ENCODE measurements at regions not wholly inside any gene's neighbourhood (a gene's known extent, or its start where the extent isn't known, plus 50 kb on each side); places are given as distances from the start of the nearest gene placed in this dataset.

DNA sequence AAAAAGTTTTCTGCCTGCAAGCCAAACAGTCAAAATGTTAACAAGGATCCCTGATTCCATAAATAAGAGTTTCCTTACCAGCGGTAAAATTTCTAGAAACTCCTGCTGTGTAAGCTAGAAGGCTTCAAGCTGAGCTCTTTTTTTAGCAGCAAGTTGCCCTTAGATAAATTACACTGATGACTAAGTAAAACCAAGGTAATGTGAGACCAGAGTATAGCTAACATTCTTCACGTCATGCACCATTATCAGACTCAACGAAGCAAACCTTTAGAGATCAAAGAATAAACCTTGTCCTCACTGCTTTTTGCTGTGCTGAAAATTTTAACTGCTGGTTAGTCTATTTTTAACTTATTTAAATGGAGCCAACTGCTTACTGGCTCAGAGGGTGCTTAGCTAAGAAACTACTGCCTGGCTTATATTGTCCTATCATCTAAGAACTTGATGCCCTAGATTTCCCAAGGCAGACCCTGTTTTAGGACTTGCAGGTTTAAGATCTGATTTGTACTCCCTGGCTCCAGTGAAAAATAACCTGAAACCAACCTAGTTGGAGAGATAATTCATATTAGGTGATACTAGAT is 900.7 kb downstream of the JRKL start:
- Mint-ChIP-seq H3K4me1 (ENCODE audit: low read depth) (no peaks in the 10 kb centered on the region), H3K4me3 (no peak overlapping the region), H3K27ac (no peak overlapping the region), H3K36me3 (ENCODE audit: low read depth) (no peaks in the 10 kb centered on the region), H3K27me3 (ENCODE audit: insufficient read depth) (no peaks in the 10 kb centered on the region), H3K9me3 (peaks cover 26% of the 10 kb centered on the region)
- no peak for DNase-seq
- TF ChIP-seq, protein P1, sequence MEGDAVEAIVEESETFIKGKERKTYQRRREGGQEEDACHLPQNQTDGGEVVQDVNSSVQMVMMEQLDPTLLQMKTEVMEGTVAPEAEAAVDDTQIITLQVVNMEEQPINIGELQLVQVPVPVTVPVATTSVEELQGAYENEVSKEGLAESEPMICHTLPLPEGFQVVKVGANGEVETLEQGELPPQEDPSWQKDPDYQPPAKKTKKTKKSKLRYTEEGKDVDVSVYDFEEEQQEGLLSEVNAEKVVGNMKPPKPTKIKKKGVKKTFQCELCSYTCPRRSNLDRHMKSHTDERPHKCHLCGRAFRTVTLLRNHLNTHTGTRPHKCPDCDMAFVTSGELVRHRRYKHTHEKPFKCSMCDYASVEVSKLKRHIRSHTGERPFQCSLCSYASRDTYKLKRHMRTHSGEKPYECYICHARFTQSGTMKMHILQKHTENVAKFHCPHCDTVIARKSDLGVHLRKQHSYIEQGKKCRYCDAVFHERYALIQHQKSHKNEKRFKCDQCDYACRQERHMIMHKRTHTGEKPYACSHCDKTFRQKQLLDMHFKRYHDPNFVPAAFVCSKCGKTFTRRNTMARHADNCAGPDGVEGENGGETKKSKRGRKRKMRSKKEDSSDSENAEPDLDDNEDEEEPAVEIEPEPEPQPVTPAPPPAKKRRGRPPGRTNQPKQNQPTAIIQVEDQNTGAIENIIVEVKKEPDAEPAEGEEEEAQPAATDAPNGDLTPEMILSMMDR (IDR thresholded peaks at IDR 0.05): no peak

DNA sequence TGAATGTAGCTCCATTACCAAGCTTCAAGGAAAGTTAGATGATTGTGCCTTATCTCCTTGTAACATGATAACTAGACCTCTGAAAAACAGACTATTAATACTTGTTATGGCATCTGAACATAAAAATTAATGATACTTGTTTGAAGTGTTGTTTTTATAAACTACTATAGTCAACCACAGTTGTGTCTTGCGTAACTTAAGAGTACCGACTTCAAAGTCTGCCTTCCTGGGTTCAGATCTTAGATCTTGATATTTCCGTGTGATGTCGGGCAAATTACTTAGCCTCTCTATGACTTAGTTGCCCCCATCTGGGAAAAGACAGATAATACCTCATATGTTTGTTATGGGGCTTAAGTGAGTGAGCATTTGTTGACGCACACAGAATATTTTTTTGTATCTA is 906.5 kb downstream of the JRKL start:
- Mint-ChIP-seq H3K27ac (no peak overlapping the region), H3K4me3 (no peak overlapping the region), H3K4me1 (ENCODE audit: low read depth) (no peaks in the 10 kb centered on the region), H3K9me3 (peaks cover 12% of the 10 kb centered on the region), H3K27me3 (ENCODE audit: insufficient read depth) (no peaks in the 10 kb centered on the region), H3K36me3 (ENCODE audit: low read depth) (no peaks in the 10 kb centered on the region)
- DNase-seq: no peak
- TF ChIP-seq, protein P1 (IDR thresholded peaks at IDR 0.05): no peak

DNA sequence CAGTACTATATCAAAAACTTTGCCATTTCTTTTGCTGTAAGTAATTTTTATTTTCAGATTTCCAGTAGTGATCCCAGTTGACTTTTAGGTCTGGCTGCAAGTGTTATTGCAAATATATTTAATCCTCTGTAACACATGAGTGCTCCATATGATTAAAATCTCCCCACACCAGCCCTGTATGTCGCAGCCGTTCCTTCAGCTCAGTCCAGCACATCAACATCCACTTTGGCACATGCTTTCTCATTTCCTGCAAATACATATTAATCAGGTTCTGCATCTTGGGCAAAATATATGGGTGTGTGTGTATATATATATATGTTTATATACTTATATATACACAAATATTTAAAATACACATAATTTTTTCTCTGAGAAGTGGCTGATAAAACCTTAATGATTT is 919.5 kb downstream of the JRKL start:
- DNase-seq: no peak
- Mint-ChIP-seq H3K9me3 (peaks cover 17% of the 10 kb centered on the region), H3K27ac (no peak overlapping the region), H3K27me3 (ENCODE audit: insufficient read depth) (no peaks in the 10 kb centered on the region), H3K4me3 (no peak overlapping the region), H3K36me3 (ENCODE audit: low read depth) (no peaks in the 10 kb centered on the region), H3K4me1 (ENCODE audit: low read depth) (no peaks in the 10 kb centered on the region)
- TF ChIP-seq, protein P1 (IDR thresholded peaks at IDR 0.05): no peak

DNA sequence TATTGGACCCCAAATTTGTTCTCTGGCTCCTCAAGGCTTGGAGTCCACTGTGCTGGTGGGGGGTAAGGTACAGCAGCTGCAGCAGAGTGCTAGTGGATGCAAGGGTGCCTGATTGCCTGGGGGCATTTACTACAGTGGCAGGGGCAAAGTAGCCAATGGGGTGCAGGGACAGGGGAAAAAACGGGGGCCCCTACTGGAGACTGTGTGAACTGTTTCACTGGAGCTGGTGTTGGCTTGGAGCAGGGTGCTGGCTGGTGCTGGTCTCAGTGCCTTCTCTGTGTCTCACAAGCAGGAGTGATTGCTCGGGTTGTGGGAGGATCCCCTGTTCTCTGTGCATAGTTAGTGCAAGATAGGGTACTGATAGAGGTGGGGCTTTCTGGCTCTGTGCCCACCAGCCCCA is 935.9 kb downstream of the JRKL start:
- Mint-ChIP-seq H3K4me3 (no peak overlapping the region), H3K4me1 (ENCODE audit: low read depth) (no peaks in the 10 kb centered on the region), H3K27me3 (ENCODE audit: insufficient read depth) (peaks cover 1% of the 10 kb centered on the region; the same call in 1 of the 2 replicates), H3K27ac (no peak overlapping the region), H3K9me3 (peaks cover 14% of the 10 kb centered on the region), H3K36me3 (ENCODE audit: low read depth) (no peaks in the 10 kb centered on the region)
- TF ChIP-seq, protein P1 (IDR thresholded peaks at IDR 0.05): no peak
- DNase-seq: no peak

DNA sequence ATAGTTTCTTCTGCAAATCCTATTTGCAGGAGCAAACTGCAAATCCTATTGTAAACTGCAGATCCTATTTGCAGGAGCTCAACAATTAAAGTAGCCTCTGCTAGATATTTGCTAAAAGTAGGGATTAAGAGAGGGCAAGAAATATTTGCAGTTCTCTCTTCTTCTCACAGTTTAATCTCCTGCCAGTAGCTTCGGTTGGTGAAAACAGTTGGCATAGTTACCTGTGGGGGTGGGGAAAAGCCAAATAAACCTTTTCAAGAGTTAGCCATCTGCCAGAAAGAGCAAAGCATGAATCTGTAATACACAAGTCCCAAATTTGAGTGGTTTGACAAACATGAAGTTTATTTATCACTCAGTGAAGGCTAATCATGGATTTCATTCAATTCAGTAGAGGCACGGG is 942.5 kb downstream of the JRKL start:
- H3K9me3 Mint-ChIP-seq: peaks cover 21% of the 10 kb centered on the region
- no peak for DNase-seq
- H3K4me3 Mint-ChIP-seq: no peak overlapping the region
- TF ChIP-seq, protein P1 (IDR thresholded peaks at IDR 0.05): no peak
- H3K36me3 Mint-ChIP-seq (ENCODE audit: low read depth): peaks cover 4% of the 10 kb centered on the region; the same call in 1 of the 2 replicates
- no peak overlapping the region for H3K27ac Mint-ChIP-seq
- H3K4me1 Mint-ChIP-seq (ENCODE audit: low read depth): no peaks in the 10 kb centered on the region
- no peaks in the 10 kb centered on the region; the same call in none of the 2 replicates for H3K27me3 Mint-ChIP-seq (ENCODE audit: insufficient read depth)
